ENCODE measurements at regions not wholly inside any gene's neighbourhood (a gene's known extent, or its start where the extent isn't known, plus 50 kb on each side); places are given as distances from the start of the nearest gene placed in this dataset.

GRCh38 chr17:33832262-33832661, 422.8 kb upstream of the CCL2 start:
- no peak overlapping the region for H3K27ac ChIP-seq
- DNase-seq, result no peak
- H3K4me1 ChIP-seq, result no peaks in the 10 kb centered on the region
- intact Hi-C loops (cut with DNase I; ENCODE audit: low total_unique reads), result no loop called here
- H3K27me3 ChIP-seq, result no peaks in the 10 kb centered on the region
- 56 to 67% methylated on average over 2 of the region's 2 CpGs for WGBS, 2 donors
- no peaks in the 10 kb centered on the region for H3K9me3 ChIP-seq
- H3K36me3 ChIP-seq (ENCODE audit: low read depth, missing control alignments), result no peaks in the 10 kb centered on the region
- no peak overlapping the region for H3K4me3 ChIP-seq
- TF ChIP-seq CTCF (IDR thresholded peaks at IDR 0.05) (no peak), POLR2A (IDR thresholded peaks at IDR 0.05) (no peak)

GRCh38 chr17:33837281-33837680, 417.8 kb upstream of the CCL2 start:
- H3K9me3 ChIP-seq, result no peaks in the 10 kb centered on the region
- no peak overlapping the region for H3K4me3 ChIP-seq
- no peaks in the 10 kb centered on the region for H3K4me1 ChIP-seq
- intact Hi-C loops (cut with DNase I; ENCODE audit: low total_unique reads), result no loop called here
- DNase-seq, result no peak
- no peak overlapping the region for H3K27ac ChIP-seq
- TF ChIP-seq POLR2A (IDR thresholded peaks at IDR 0.05), result no peak
- no peak for TF ChIP-seq CTCF (IDR thresholded peaks at IDR 0.05)
- H3K27me3 ChIP-seq, result no peaks in the 10 kb centered on the region
- H3K36me3 ChIP-seq (ENCODE audit: low read depth, missing control alignments), result no peaks in the 10 kb centered on the region

- no peak for DNase-seq
- whole genome bisulfite sequencing, 2 donors, result 78 to 89% methylated on average over 2 of the region's 2 CpGs
- Histone ChIP-seq H3K4me3 (no peak overlapping the region), H3K36me3 (ENCODE audit: low read depth, missing control alignments) (no peaks in the 10 kb centered on the region), H3K9me3 (no peaks in the 10 kb centered on the region), H3K27me3 (no peaks in the 10 kb centered on the region), H3K27ac (no peak overlapping the region), H3K4me1 (no peaks in the 10 kb centered on the region)
- intact Hi-C loops (cut with DNase I; ENCODE audit: low total_unique reads), result no loop called here
- TF ChIP-seq POLR2A (IDR thresholded peaks at IDR 0.05) (no peak), CTCF (IDR thresholded peaks at IDR 0.05) (no peak)
These were observed 416.8 kb upstream of the CCL2 start for GRCh38 chr17:33838281-33838680.

GRCh38 chr17:33847900-33848299, 407.2 kb upstream of the CCL2 start:
- TF ChIP-seq POLR2A (IDR thresholded peaks at IDR 0.05), result no peak
- TF ChIP-seq CTCF (IDR thresholded peaks at IDR 0.05), result no peak

GRCh38 chr17:33848433-33848832, 406.7 kb upstream of the CCL2 start:
- WGBS, 2 donors, result 83 to 89% methylated on average over 3 of the region's 3 CpGs
- Histone ChIP-seq H3K4me1 (no peaks in the 10 kb centered on the region), H3K9me3 (no peaks in the 10 kb centered on the region), H3K4me3 (no peak overlapping the region), H3K27me3 (no peaks in the 10 kb centered on the region), H3K27ac (no peak overlapping the region), H3K36me3 (ENCODE audit: low read depth, missing control alignments) (no peaks in the 10 kb centered on the region)
- intact Hi-C loops (cut with DNase I; ENCODE audit: low total_unique reads), result no loop called here
- no peak for TF ChIP-seq CTCF (IDR thresholded peaks at IDR 0.05)
- TF ChIP-seq POLR2A (IDR thresholded peaks at IDR 0.05), result no peak
- DNase-seq, result no peak

More at GRCh38 chr17:33847900-33848299, 407.2 kb upstream of the CCL2 start:
- intact Hi-C loops (cut with DNase I; ENCODE audit: low total_unique reads), result no loop called here
- Histone ChIP-seq H3K4me1 (no peaks in the 10 kb centered on the region), H3K36me3 (ENCODE audit: low read depth, missing control alignments) (no peaks in the 10 kb centered on the region), H3K27me3 (no peaks in the 10 kb centered on the region), H3K4me3 (no peak overlapping the region), H3K9me3 (no peaks in the 10 kb centered on the region), H3K27ac (no peak overlapping the region)
- 33 to 67% methylated on average over 4 of the region's 4 CpGs for WGBS, 2 donors
- no peak for DNase-seq

All from testis (tissue), 2 donors.